B cell (primary cell): ENCODE measurements at regions not wholly inside any gene's neighbourhood (a gene's known extent, or its start where the extent isn't known, plus 50 kb on each side); places are given as distances from the start of the nearest gene placed in this dataset.

ENCODE experiments used
- ATAC-seq: fragments of 200-7000 bp; cut with Tn5 transposase; one replicate; pipeline ENCODE4 v1.10.0; 2021; ENCODE audit warnings: low read depth, mild to moderate bottlenecking, moderate number of reproducible peaks, moderate library complexity
- CTCF ChIA-PET: fragments of 350-600 bp; sonication (Branson Sonifier 250); formaldehyde crosslinking; loops from one replicate; lab custom pipeline; 2021; ENCODE audit warnings: antibody characterized with exemption, inconsistent platforms; lab: Charles Lee
- POLR2A ChIA-PET: fragments of 350-600 bp; sonication (Branson Sonifier 250); formaldehyde crosslinking; loops from one replicate; lab custom pipeline; 2021; ENCODE audit warnings: antibody characterized with exemption; lab: Charles Lee
- DNase-seq: peaks from one replicate; pipeline ENCODE4 v3.0.0; 2013
- H2AFZ ChIP-seq: 2 replicates; pipeline ENCODE4 v1.6.1; 2012; ENCODE audit warnings: mild to moderate bottlenecking, low read depth, low read length; ENCODE audit not compliant: insufficient read depth, poor library complexity, severe bottlenecking
- H3K27ac ChIP-seq, 2 donors: 1 replicate in 1 of 2; 2 replicates in 1 of 2; pipeline ENCODE4 v1.5.1; 2012 to 2013; ENCODE audit warnings: low read length in 2 of 2, mild to moderate bottlenecking in 2 of 2, moderate library complexity in 1 of 2
- H3K27me3 ChIP-seq, 4 experiments: fragments of 200-600 bp in 1 of 4; sonication (generic) in 1 of 4; replicated peaks in 1 of 4; 1 replicate in 2 of 4; 2 replicates in 2 of 4; pipeline versions ENCODE4 v1.6.1 to v1.7.0; 2013 to 2016; ENCODE audit warnings: low read length in 3 of 4, mild to moderate bottlenecking in 2 of 4, mixed read lengths in 1 of 4, moderate library complexity in 1 of 4; ENCODE audit not compliant: insufficient read depth in 4 of 4, control insufficient read depth in 3 of 4; ENCODE audit errors: control extremely low read depth in 1 of 4
- H3K36me3 ChIP-seq, 2 experiments: replicated peaks in 1 of 2; 1 replicate in 1 of 2; 2 replicates in 1 of 2; pipeline versions ENCODE4 v1.6.1 to v1.7.1; 2013; ENCODE audit warnings: low read length in 1 of 2; ENCODE audit not compliant: insufficient read depth in 2 of 2, control insufficient read depth in 1 of 2; ENCODE audit errors: control extremely low read depth in 1 of 2, extremely low read depth in 1 of 2
- H3K4me1 ChIP-seq, 2 donors: fragments of 200-600 bp in 1 of 2; sonication (generic) in 1 of 2; 1 replicate in 1 of 2; 2 replicates in 1 of 2; pipeline versions ENCODE4 v1.5.1 to v1.6.1; 2013 to 2017; ENCODE audit warnings: low read length in 2 of 2; ENCODE audit not compliant: control insufficient read depth in 2 of 2, insufficient read depth in 2 of 2
- H3K4me2 ChIP-seq: replicated peaks from 2 replicates; pipeline ENCODE3; 2012; ENCODE audit warnings: mild to moderate bottlenecking, low read depth, low read length; ENCODE audit not compliant: poor library complexity, severe bottlenecking
- H3K4me3 ChIP-seq, 5 experiments: fragments of 200-600 bp in 1 of 5; sonication (generic) in 1 of 5; 1 replicate in 3 of 5; 2 replicates in 2 of 5; pipeline versions ENCODE4 v1.5.1 to v1.7.0; 2011 to 2016; ENCODE audit warnings: low read length in 4 of 5, mild to moderate bottlenecking in 4 of 5, low read depth in 2 of 5, control low read depth in 1 of 5, moderate library complexity in 1 of 5; ENCODE audit not compliant: insufficient read depth in 1 of 5; ENCODE audit errors: control extremely low read depth in 1 of 5, extremely low read depth in 1 of 5
- H3K79me2 ChIP-seq: fragments of 200-600 bp; sonication (generic); one replicate; pipeline ENCODE4 v1.6.0; 2016; ENCODE audit warnings: low read length; ENCODE audit not compliant: control insufficient read depth, insufficient read depth
- H3K9ac ChIP-seq: fragments of 200-600 bp; sonication (generic); 2 replicates; pipeline ENCODE4 v1.6.1; 2017; ENCODE audit warnings: mild to moderate bottlenecking, low read length, moderate library complexity
- H3K9me3 ChIP-seq, 3 donors: one replicate each; pipeline versions ENCODE4 v1.6.1 to v1.7.1; 2013; ENCODE audit warnings: low read length in 2 of 3; ENCODE audit not compliant: control insufficient read depth in 2 of 3, insufficient read depth in 1 of 3; ENCODE audit errors: control extremely low read depth in 1 of 3
- H4K20me1 ChIP-seq: 2 replicates; pipeline ENCODE4 v1.6.0; 2012; ENCODE audit warnings: mild to moderate bottlenecking, low read length; ENCODE audit not compliant: insufficient read depth, control insufficient read depth, poor library complexity, severe bottlenecking
- H3K27ac Mint-ChIP-seq: one replicate; pipeline ENCODE4 v1.8.0; 2021; ENCODE audit warnings: mixed read lengths
- H3K27me3 Mint-ChIP-seq: one replicate; pipeline ENCODE4 v1.8.0; 2021; ENCODE audit warnings: mixed read lengths
- H3K4me1 Mint-ChIP-seq: one replicate; pipeline ENCODE4 v1.8.0; 2021; ENCODE audit warnings: mixed read lengths
- H3K4me3 Mint-ChIP-seq: one replicate; pipeline ENCODE4 v1.8.0; 2021; ENCODE audit warnings: mixed read lengths
- H3K9me3 Mint-ChIP-seq: one replicate; pipeline ENCODE4 v1.8.0; 2022; ENCODE audit warnings: mixed read lengths; ENCODE audit not compliant: insufficient read depth
- CTCF ChIP-seq: fragments of 200-600 bp; IDR thresholded peaks from one replicate; pipeline ENCODE4 v1.8.0; 2022; ENCODE audit warnings: antibody characterized with exemption, mild to moderate bottlenecking
- EZH2 ChIP-seq: IDR thresholded peaks from 2 replicates; pipeline ENCODE4 v1.6.1; 2012; ENCODE audit warnings: borderline replicate concordance, low read depth, mild to moderate bottlenecking, moderate library complexity, low read length; ENCODE audit not compliant: insufficient read depth, poor library complexity, severe bottlenecking
- WGBS: methylation state at CpG from one replicate; pipeline ENCODE4 v1.1.5; 2013; ENCODE audit warnings: missing lambda C conversion rate; ENCODE audit not compliant: insufficient coverage; 5-methylcytosine and 5-hydroxymethylcytosine counted together
- intact Hi-C: fragments of 100-400 bp; cut with micrococcal nuclease; formaldehyde crosslinking; loops from one replicate; pipeline ENCODE4 v1.10.0; 2022

GRCh38 chr11:110870816-110871522 lies 158.7 kb upstream of the ARHGAP20 start:
- H3K27me3 ChIP-seq = no peaks in the 10 kb centered on the region
- ATAC-seq = no peak
- 69% methylated on average over 2 of the region's 5 CpGs for WGBS
- H2AFZ ChIP-seq = no peak overlapping the region
- no peak overlapping the region for H3K27ac Mint-ChIP-seq
- H3K4me2 ChIP-seq = no peak overlapping the region
- DNase-seq = no peak
- no peaks in the 10 kb centered on the region for H3K9me3 ChIP-seq
- no peaks in the 10 kb centered on the region for H4K20me1 ChIP-seq
- no peak overlapping the region for H3K4me3 Mint-ChIP-seq
- TF ChIP-seq EZH2 (no peak), CTCF (no peak)
- intact Hi-C loops = no loop called here
- H3K9ac ChIP-seq = no peak overlapping the region
- peaks cover 12% of the 10 kb centered on the region for H3K27me3 Mint-ChIP-seq
- H3K4me3 ChIP-seq = no peak overlapping the region
- H3K79me2 ChIP-seq = no peaks in the 10 kb centered on the region
- no peak overlapping the region for H3K27ac ChIP-seq
- CTCF ChIA-PET = no interaction called here
- no peaks in the 10 kb centered on the region for H3K4me1 Mint-ChIP-seq
- POLR2A ChIA-PET = no interaction called here
- H3K9me3 Mint-ChIP-seq = no peaks in the 10 kb centered on the region
- no peaks in the 10 kb centered on the region for H3K4me1 ChIP-seq
- no peaks in the 10 kb centered on the region for H3K36me3 ChIP-seq

GRCh38 chr11:110867951-110868350 lies 155.7 kb upstream of the ARHGAP20 start:
- H3K9ac ChIP-seq = no peak overlapping the region
- no peak overlapping the region for H3K4me2 ChIP-seq
- Mint-ChIP-seq H3K27ac (no peak overlapping the region), H3K4me3 (no peak overlapping the region), H3K27me3 (peaks cover 12% of the 10 kb centered on the region), H3K4me1 (no peaks in the 10 kb centered on the region), H3K9me3 (no peaks in the 10 kb centered on the region)
- no peak for TF ChIP-seq CTCF
- TF ChIP-seq EZH2 = no peak
- no peak overlapping the region for H3K27ac ChIP-seq
- ChIA-PET POLR2A (no interaction called here), CTCF (no interaction called here)
- intact Hi-C loops = no loop called here
- H3K36me3 ChIP-seq = no peaks in the 10 kb centered on the region
- H3K79me2 ChIP-seq = no peaks in the 10 kb centered on the region
- H3K4me1 ChIP-seq = no peaks in the 10 kb centered on the region
- H4K20me1 ChIP-seq = no peaks in the 10 kb centered on the region
- no peak overlapping the region for H3K4me3 ChIP-seq
- H3K9me3 ChIP-seq = no peaks in the 10 kb centered on the region
- no peak overlapping the region for H2AFZ ChIP-seq
- ATAC-seq = no peak
- 94% methylated on average over 4 of the region's 4 CpGs for WGBS
- H3K27me3 ChIP-seq = no peaks in the 10 kb centered on the region
- DNase-seq = no peak
